ENCODE measurements at regions not wholly inside any gene's neighbourhood (a gene's known extent, or its start where the extent isn't known, plus 50 kb on each side); places are given as distances from the start of the nearest gene placed in this dataset.

DNA sequence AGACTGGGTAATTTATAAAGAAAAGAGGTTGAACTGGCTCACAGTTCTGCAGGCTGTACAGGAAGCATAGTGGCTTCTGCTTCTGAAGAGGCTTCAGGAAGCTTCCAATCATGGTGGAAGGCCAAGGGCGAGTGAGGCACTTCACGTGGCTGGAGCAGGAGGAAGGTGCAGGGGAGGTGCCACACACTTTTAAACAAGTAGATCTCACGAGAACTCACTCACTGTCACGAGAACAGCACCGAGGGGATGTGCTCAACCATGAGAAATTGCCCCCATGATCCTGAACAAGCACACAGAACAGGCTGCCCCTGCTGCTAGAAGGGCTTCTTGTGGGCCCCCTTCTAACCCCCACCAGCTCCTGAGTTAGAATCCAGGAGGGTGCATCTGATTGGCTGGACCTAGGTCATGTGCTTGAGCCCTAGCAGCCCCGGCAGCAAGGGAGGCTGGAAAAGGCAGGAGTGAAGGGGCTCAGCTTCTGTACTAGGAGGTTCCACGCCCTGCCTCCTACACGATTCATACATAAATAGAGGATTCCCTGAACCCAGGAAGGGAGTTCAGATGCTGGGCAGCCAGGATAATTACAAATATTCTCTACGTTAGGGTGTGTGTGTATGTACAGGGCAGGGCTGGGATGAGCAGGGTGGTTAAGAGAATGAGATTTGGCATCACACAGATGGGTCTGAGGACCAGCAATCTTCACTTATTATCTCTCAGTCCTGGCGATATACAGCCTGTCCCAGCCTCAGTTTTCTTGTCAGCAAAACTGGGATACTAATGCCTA lies 72.8 kb upstream of the ATP5PO start:
- Histone ChIP-seq H3K36me3 (ENCODE audit: control insufficient read depth in 2 of 2, insufficient read depth in 2 of 2, low read length in 1 of 2) (no peaks in the 10 kb centered on the region), H3K9ac (ENCODE audit: control insufficient read depth, insufficient read depth, low read length) (no peak overlapping the region), H4K20me1 (ENCODE audit: control insufficient read depth, insufficient read depth) (no peaks in the 10 kb centered on the region), H3K9me3 (replicated peaks; ENCODE audit: control insufficient read depth, insufficient read depth, low read length) (peaks cover 10% of the 10 kb centered on the region; the same call in 2 of the 3 replicates), H2AFZ (ENCODE audit: control insufficient read depth, low read depth, low read length) (no peak overlapping the region), H3K4me1 (ENCODE audit: control insufficient read depth, insufficient read depth, low read length) (peaks cover 21% of the 10 kb centered on the region), H3K79me2 (ENCODE audit: control insufficient read depth, insufficient read depth, low read length) (no peaks in the 10 kb centered on the region), H3K4me3 (no peak overlapping the region), H3K27me3 (replicated peaks in 1 of 2; ENCODE audit: control insufficient read depth in 2 of 2, insufficient read depth in 2 of 2, low read length in 1 of 2) (no peaks in the 10 kb centered on the region), H3K27ac (ENCODE audit: control insufficient read depth, insufficient read depth) (no peak overlapping the region), H3K4me2 (ENCODE audit: control insufficient read depth, insufficient read depth) (no peak overlapping the region)
- intact Hi-C loops (cut with micrococcal nuclease; ENCODE audit: unreplicated experiment) (no loop called here), in situ Hi-C loops (cut with MboI) (no loop called here)
- 57% methylated on average over 10 of the region's 10 CpGs for WGBS (ENCODE audit: insufficient coverage, insufficient replicate concordance, low lambda C conversion rate, missing lambda C conversion rate)
- FAIRE-seq (no peak), DNase-seq (ENCODE audit: low read depth, low spot score) (no peak), ATAC-seq (no peak)
- RAD21 ChIA-PET (ENCODE audit: unreplicated experiment): interaction anchor here (1.6 kb wide), 1 partner anchor 11 kb away, joined by 7 read pairs; no protein-coding TSS in a partner anchor
- POLR2A ChIA-PET: interaction anchor here (0.5 to 0.6 kb wide), 2 partner anchors 29 to 1118 kb away, joined by 4 to 5 read pairs; no protein-coding TSS in a partner anchor
- SMC1A ChIA-PET (ENCODE audit: uncharacterized antibody, unreplicated experiment): interaction anchor here (0.7 to 2.3 kb wide), 4 partner anchors 12 to 64 kb away, joined by 3 to 16 read pairs (median 6); no protein-coding TSS in a partner anchor
- BruUV-seq (replicated peaks): no TSS peak
- CTCF ChIA-PET: interaction anchor here (0.7 to 1.0 kb wide), 2 partner anchors 11 to 29 kb away, joined by 3 read pairs; no protein-coding TSS in a partner anchor
- no peak for TF ChIP-seq ZNF384 (IDR thresholded peaks at IDR 0.05; ENCODE audit: borderline replicate concordance, low read depth, low read length)
- no peak for TF ChIP-seq LARP7 (IDR thresholded peaks at IDR 0.05)

DNA sequence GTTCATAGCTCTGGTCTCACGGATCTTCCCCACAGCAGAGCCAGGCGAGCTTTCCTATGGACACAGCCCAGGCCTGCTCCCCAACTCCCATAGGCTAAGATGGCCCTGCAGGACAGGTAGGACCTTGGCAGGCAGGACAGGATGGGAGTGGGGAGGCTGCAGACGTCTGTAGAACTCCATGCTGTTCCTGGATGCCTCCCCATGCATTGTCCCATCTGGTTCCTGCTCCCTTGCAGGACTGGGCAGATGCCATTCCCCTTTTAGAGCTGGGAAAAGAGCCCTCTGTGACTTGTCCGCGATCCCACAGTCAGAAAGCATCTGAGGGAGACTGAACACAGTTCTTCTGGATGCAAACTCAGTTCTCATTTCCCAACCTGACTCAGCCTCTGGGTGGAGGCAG lies 71.9 kb upstream of the ATP5PO start:
- Histone ChIP-seq H3K9ac (ENCODE audit: control insufficient read depth, insufficient read depth, low read length) (no peak overlapping the region), H3K36me3 (ENCODE audit: control insufficient read depth in 2 of 2, insufficient read depth in 2 of 2, low read length in 1 of 2) (no peaks in the 10 kb centered on the region), H3K27me3 (replicated peaks in 1 of 2; ENCODE audit: control insufficient read depth in 2 of 2, insufficient read depth in 2 of 2, low read length in 1 of 2) (no peaks in the 10 kb centered on the region), H3K4me3 (no peak overlapping the region), H3K4me1 (ENCODE audit: control insufficient read depth, insufficient read depth, low read length) (peaks cover 25% of the 10 kb centered on the region), H4K20me1 (ENCODE audit: control insufficient read depth, insufficient read depth) (no peaks in the 10 kb centered on the region), H3K79me2 (ENCODE audit: control insufficient read depth, insufficient read depth, low read length) (no peaks in the 10 kb centered on the region), H3K27ac (ENCODE audit: control insufficient read depth, insufficient read depth) (no peak overlapping the region), H2AFZ (ENCODE audit: control insufficient read depth, low read depth, low read length) (no peak overlapping the region), H3K9me3 (replicated peaks; ENCODE audit: control insufficient read depth, insufficient read depth, low read length) (peaks cover 4% of the 10 kb centered on the region; the same call in 2 of the 3 replicates), H3K4me2 (ENCODE audit: control insufficient read depth, insufficient read depth) (no peak overlapping the region)
- RAD21 ChIA-PET (ENCODE audit: unreplicated experiment): interaction anchor here (0.7 to 6.9 kb wide), 3 partner anchors 10 to 64 kb away, joined by 3 to 36 read pairs (median 7); no protein-coding TSS in a partner anchor
- CTCF ChIA-PET: interaction anchor here (0.7 to 1.5 kb wide), 4 partner anchors 12 to 44 kb away, joined by 3 read pairs; no protein-coding TSS in a partner anchor
- DNase-seq (ENCODE audit: low read depth, low spot score) (no peak), ATAC-seq (no peak), FAIRE-seq (no peak)
- intact Hi-C loops (cut with micrococcal nuclease; ENCODE audit: unreplicated experiment): no loop called here
- BruUV-seq (replicated peaks): no TSS peak
- in situ Hi-C loops (cut with MboI): no loop called here
- WGBS (ENCODE audit: insufficient coverage, insufficient replicate concordance, low lambda C conversion rate, missing lambda C conversion rate): 80% methylated on average over 5 of the region's 5 CpGs
- POLR2A ChIA-PET: no interaction called here
- TF ChIP-seq POLR2AphosphoS5 (IDR thresholded peaks at IDR 0.05; ENCODE audit: low read length) (no peak), ZNF217 (IDR thresholded peaks at IDR 0.05) (no peak), RUNX3 (IDR thresholded peaks at IDR 0.05; ENCODE audit: low read length) (no peak), ZBED1 (IDR thresholded peaks at IDR 0.05; ENCODE audit: borderline replicate concordance) (no peak), EP300 (IDR thresholded peaks at IDR 0.05; ENCODE audit: borderline replicate concordance in 1 of 2, control insufficient read depth in 1 of 2, low read depth in 2 of 2, low read length in 2 of 2) (no peak)
- SMC1A ChIA-PET (ENCODE audit: uncharacterized antibody, unreplicated experiment): interaction anchor here (1.2 to 2.3 kb wide), 3 partner anchors 9 to 30 kb away, joined by 4 to 16 read pairs (median 9); no protein-coding TSS in a partner anchor

Measured in GM12878 (cell line).